Neural cell (in vitro differentiated cells): ENCODE measurements at regions not wholly inside any gene's neighbourhood (a gene's known extent, or its start where the extent isn't known, plus 50 kb on each side); places are given as distances from the start of the nearest gene placed in this dataset.

Experiments used
- EP300 ChIP-seq: fragments of 450-650 bp; conservative IDR thresholded peaks from 2 replicates; pipeline ENCODE4 v1.6.1; 2014; ENCODE audit warnings: antibody characterized with exemption, mild to moderate bottlenecking, moderate library complexity; ENCODE audit not compliant: poor library complexity, severe bottlenecking
- EZH2 ChIP-seq: fragments of 200-600, 300-800 bp; shearing (Covaris generic), sonication (generic); IDR thresholded peaks from 2 replicates; pipeline ENCODE4 v1.6.1; 2014; ENCODE audit warnings: antibody characterized with exemption, low read length, borderline replicate concordance, mild to moderate bottlenecking; ENCODE audit not compliant: insufficient read depth, poor library complexity, severe bottlenecking
- TF ChIP-seq, protein P1 (sequence below): fragments of 450-650 bp; IDR thresholded peaks from 2 replicates; pipeline ENCODE4 v1.5.1; 2014; ENCODE audit warnings: antibody characterized with exemption, mild to moderate bottlenecking, moderate library complexity; ENCODE audit not compliant: poor library complexity, severe bottlenecking

DNA sequence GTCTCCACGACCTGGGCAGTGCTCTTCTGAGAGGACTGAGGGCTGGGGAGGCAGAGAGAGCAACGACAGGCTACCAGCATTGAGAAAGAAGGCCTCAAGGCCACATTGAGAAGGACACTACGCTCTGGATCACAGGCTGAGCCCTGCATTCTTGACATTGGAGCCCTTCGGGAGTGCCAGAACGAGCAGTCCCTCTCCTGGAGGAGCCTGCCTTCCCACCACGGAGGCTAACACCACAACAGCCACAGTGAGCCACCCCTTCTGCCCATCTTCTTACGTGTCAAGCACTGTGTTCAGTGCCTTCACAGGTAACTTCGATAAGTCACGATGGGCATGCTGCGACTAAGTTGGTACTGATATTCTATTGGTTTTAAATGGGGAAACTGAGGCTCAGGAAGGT, 267.8 kb downstream of the RPS24 start:
- TF ChIP-seq, protein P1, sequence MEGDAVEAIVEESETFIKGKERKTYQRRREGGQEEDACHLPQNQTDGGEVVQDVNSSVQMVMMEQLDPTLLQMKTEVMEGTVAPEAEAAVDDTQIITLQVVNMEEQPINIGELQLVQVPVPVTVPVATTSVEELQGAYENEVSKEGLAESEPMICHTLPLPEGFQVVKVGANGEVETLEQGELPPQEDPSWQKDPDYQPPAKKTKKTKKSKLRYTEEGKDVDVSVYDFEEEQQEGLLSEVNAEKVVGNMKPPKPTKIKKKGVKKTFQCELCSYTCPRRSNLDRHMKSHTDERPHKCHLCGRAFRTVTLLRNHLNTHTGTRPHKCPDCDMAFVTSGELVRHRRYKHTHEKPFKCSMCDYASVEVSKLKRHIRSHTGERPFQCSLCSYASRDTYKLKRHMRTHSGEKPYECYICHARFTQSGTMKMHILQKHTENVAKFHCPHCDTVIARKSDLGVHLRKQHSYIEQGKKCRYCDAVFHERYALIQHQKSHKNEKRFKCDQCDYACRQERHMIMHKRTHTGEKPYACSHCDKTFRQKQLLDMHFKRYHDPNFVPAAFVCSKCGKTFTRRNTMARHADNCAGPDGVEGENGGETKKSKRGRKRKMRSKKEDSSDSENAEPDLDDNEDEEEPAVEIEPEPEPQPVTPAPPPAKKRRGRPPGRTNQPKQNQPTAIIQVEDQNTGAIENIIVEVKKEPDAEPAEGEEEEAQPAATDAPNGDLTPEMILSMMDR, result no peak
- no peak for TF ChIP-seq EP300
- no peak for TF ChIP-seq EZH2
